DND-41 (cell line): ENCODE measurements at regions not wholly inside any gene's neighbourhood (a gene's known extent, or its start where the extent isn't known, plus 50 kb on each side); places are given as distances from the start of the nearest gene placed in this dataset.

Experiments used
- EZH2 ChIP-seq: IDR thresholded peaks from 3 replicates; pipeline ENCODE4 v1.6.1; 2012; ENCODE audit warnings: borderline replicate concordance, low read depth, mild to moderate bottlenecking, moderate library complexity, low read length, inconsistent platforms; ENCODE audit not compliant: severe bottlenecking
- TF ChIP-seq, protein P1 (sequence below): IDR thresholded peaks from 2 replicates; pipeline ENCODE4 v1.5.1; 2012; ENCODE audit warnings: borderline replicate concordance, low read length, moderate library complexity, mild to moderate bottlenecking; ENCODE audit not compliant: poor library complexity, severe bottlenecking; ENCODE audit errors: extremely low read depth

DNA sequence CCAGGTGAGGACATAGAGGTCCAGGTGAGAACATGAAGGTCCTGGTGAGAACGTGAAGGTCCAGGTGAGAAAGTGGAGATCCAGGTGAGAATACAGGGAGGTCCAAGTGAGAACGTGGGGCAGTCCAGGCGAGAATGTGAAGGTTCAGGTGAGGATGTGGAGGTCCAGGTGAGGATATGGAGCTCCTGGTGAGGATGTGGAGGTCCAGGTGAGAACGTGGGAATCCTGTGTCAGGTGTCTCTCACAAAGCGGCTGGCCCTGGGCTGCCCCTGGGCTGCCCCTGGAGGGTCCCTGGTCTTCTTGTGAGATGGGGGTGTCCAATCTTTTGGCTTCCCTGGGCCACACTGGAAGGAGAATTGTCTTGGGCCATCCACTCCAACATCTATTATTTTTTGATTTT, 133.4 kb downstream of the MRPL36 start:
- TF ChIP-seq, protein P1, sequence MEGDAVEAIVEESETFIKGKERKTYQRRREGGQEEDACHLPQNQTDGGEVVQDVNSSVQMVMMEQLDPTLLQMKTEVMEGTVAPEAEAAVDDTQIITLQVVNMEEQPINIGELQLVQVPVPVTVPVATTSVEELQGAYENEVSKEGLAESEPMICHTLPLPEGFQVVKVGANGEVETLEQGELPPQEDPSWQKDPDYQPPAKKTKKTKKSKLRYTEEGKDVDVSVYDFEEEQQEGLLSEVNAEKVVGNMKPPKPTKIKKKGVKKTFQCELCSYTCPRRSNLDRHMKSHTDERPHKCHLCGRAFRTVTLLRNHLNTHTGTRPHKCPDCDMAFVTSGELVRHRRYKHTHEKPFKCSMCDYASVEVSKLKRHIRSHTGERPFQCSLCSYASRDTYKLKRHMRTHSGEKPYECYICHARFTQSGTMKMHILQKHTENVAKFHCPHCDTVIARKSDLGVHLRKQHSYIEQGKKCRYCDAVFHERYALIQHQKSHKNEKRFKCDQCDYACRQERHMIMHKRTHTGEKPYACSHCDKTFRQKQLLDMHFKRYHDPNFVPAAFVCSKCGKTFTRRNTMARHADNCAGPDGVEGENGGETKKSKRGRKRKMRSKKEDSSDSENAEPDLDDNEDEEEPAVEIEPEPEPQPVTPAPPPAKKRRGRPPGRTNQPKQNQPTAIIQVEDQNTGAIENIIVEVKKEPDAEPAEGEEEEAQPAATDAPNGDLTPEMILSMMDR: no peak
- TF ChIP-seq EZH2: no peak
